ENCODE measurements at regions not wholly inside any gene's neighbourhood (a gene's known extent, or its start where the extent isn't known, plus 50 kb on each side); places are given as distances from the start of the nearest gene placed in this dataset.
A peak's percentile ranks its signal among the peaks of the same experiment; 100 is the strongest.
"Not testable (repeated sequence)": the region's sequence is repeated elsewhere in the genome, so short reads cannot be mapped to it uniquely, and the experiment has no call there.

DNA sequence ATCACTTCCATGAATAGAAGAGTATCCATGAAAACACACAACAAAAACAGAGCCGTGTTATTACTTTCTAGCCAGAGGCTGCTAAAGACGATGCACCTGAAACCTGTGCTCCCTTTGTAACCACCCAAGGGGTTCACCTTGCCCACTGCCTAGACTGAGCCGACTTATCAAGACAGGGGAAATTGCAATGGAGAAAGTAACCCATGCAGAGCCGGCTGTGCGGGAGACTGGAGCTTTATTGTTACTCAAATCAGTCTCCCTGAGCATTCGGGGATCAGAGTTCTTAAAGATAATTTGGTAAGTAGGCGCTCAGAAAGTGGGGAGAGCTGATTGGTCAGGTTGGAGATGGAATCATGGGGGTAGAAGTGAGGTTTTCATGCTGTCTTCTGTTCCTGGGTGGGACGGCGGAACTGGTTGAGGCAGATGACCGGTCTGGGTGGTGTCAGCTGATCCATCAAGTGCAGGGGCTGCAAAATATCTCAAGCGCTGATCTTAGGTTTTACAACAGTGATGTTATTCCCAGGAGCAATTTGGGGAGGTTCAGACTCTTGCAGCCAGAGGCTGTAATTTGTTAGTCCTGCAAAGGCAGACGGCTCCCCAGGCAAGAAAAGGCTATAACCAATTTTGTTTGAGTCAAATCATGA lies 366.6 kb downstream of the PREX1 start:
- DNase-seq, result no peak

DNA sequence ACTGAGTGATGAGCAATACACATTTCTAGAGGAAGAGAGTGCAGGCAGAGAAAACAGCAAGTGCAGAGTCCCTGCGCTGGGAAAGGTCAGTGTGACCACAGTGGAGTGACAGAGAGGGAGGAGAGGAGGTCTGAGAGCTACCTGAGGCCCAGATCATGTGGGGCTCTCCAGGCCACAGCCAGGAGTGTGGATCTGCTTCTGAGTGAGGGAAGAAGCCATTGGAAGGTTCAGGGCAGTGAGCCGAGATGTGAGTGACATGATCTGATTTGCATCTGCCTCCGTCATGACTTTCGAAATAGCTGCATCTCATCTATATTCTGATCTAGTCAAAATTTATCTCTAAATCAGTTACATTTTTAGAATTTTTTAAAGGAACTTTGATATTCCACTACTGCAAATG lies 367.1 kb downstream of the PREX1 start:
- no peak for DNase-seq

GRCh38 chr20:48459722-48460395 lies 367.9 kb downstream of the PREX1 start:
- DNase-seq, result no peak

DNA sequence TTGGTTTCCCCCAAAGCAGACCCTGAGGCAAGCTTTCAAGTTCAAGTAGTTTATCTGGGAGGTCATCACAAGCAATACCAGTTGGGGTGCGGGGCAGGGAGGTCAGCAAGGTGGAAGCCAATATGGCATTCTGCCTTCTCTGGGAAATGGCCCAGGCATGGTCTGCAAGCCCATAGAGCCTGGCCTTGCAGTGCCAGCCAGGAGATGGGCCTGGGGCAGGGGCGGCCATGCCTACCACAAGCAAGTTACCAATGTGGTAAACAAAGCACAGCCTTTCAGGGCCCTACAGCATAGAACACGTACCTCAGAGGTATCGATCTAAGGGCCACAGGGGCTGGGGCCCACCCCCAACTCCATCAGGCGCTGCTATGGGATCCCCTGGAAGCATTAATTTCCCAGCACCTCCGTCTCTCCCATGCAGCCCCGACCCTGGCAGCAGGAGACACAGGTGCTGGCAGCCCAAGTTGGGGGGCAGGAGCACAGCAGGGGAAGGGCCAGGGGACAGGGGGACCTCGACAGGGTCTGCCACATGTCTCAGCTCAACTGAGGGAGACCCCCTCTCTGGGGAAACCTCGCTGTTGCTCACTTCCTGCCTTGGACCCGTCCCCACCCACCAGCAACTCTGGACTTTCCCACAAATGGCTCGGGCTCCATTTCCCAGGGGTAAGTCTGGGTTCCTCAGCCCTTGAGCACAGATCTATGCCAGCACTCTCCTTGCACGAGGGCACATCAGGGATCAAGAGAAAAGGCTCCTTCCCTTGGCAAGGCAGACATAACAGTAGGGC lies 369.0 kb downstream of the PREX1 start:
- DNase-seq, result no peak

DNA sequence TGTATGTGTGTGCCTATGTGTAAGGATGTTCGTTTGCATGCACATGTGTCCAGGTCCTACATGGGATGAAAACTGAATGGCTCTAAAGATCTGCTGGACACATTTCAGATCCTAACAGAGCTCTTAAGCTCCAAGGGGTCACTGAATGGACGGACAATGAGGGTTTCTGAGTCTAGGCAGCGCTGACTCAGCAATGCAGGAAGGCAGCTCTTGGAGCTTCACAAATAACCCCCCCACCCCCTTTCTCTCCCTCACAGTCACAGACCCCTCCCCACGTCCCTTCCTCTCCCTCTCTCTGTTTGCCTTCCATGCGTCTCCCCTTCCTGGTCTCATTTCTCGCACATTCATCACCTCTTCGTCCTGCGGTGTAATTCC lies 369.8 kb downstream of the PREX1 start:
- DNase-seq, result no peak

- peak in 1 of 2 experiments; percentile 12 for DNase-seq
Measured at GRCh38 chr20:48457193-48458002, 370.4 kb downstream of the PREX1 start.

DNA sequence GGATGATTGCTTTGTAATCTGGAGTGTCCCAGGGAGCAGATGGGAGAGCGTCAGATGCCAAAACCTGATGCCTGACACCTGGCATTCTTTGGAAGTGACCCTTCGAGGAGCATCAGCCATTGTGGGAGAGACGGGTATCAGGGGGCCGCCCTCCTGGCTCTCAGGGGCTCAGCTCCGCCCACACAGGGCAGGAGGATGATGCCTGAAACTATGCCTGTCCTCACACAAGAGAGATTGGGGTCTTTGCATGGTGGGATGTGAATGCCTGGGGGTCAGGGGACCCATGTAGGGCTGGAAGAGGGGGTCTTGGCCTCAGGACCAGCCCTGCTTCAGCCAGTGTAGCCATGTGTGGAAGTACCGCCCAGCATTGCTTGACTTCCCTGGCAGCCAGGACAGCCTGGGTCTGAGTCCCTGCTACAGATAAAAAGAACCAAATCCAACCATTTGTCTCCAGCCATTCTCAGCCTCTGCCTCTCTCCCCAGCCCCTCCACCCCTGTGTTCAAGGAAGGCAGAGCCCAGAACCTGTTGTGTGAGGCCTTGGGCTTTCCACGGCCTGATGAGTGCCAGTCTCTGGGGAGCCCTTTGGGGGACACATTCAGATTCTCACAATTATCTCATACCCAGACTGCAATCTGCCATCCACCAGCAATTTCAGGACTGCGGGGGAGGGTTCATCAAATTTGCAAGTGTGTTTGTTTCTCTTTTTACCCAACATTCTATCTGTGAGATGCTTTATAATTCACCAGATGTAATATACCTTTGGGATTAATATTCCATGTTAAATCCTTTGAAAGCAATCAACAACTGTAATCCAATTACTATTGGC lies 371.2 kb downstream of the PREX1 start:
- DNase-seq, result no peak

GRCh38 chr20:48455651-48456365 lies 372.0 kb downstream of the PREX1 start:
- DNase-seq, result no peak

- DNase-seq, result no peak
Measured at GRCh38 chr20:48454671-48455490, 372.9 kb downstream of the PREX1 start.

GRCh38 chr20:48453477-48454093 lies 374.2 kb downstream of the PREX1 start:
- DNase-seq, result no peak

DNA sequence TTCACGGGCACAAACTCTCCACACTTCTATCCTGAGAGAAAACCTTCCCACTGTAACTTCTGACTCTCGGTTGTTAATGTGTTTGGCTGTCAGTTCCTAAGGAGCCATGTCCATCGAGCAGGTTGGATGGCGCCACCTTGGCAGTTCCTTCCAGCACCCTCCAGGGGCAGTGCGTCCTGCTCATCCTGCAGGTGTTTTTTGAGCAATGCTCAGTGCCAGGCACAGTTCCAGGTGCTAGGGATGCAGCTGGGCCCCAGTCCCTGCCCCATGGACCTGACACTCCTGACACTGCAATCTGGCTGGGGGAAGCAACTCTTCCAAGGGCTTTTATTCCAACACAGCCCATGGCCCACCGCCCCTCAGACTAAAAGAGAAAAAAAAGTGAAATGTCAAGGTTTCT lies 376.4 kb downstream of the PREX1 start:
- no peak for DNase-seq

DNA sequence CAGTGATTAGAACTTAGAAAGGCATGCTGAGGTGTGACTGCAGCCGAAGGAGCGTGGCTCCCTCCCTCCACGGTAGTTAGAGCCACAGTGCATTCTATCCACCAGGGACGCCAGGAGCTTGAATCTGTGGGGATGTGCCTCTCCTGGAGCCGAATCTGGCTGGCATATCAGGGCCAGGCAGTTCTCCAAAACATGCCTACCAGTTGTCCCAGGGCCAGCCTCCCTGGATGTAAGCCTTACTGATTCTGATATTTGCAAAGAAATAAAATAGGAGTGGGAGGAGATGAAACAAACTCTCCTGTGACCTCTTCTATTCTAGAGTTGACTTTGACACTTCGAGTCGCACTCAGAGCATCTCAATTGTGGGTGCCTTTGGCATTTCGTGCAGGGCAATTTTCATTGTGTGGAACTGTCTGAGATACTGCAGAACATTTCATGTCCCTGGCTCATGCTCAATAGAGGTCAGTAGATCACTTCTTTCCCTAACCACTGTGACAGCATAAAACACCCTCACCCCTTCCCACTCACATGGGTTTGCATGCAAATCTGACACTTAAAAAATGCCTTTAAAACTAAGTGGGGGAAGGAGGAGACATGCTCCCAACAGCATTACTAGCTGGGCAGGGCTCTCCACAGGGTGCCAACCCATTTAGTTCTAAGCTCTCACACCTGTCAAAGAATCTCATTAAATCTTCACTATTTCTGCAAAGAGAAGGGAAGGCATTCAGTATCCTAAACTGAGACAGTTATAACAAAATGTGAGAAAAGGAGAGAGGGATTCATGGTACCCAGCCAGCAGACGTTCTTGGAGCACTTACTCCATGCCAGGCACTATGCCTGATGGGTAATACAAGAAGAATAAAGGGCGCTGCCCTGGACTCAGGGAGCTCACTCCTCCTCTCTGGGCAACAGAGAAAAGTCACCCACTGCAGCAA lies 378.9 kb downstream of the PREX1 start:
- no peak for DNase-seq

DNA sequence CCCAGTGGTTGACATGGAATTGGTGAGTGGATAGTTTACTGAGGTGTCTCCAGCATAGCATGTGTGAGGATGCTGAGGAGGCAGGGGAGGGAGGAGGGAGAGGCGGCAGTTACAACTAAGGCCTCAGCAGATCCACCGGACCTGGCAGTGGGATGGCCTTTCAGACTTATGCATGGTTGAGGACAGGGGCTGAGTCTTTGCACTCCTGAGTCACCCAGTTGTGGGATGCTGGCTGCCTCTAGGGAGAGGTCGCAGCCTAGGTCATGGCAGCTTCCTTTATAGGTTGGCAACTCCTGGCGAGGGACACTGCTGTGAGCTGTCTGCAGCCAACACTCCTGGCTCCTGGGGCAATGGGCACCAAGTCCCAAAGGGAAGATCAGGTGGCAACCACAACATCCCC lies 380.3 kb downstream of the PREX1 start:
- no peak for DNase-seq

DNA sequence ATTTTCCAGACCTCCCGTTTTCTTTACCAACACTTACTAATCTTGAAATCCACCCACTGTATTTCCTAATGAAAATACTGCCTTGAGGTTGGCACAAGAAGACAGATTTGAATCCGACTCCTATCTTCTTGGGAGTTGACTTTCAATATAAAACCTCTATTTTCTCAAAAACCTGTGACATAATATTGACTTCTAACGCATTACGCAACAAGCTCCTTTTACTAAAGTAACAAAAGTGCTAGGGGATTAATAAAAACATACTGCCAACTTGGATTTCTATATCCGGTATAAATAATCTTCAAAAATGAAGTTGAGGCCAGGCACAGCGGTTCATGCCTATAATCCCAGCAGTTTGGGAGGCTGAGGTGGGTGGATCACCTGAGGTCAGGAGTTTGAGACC lies 382.0 kb downstream of the PREX1 start:
- no peak for DNase-seq

GRCh38 chr20:48444249-48444648 lies 383.6 kb downstream of the PREX1 start:
- no peak for DNase-seq

DNA sequence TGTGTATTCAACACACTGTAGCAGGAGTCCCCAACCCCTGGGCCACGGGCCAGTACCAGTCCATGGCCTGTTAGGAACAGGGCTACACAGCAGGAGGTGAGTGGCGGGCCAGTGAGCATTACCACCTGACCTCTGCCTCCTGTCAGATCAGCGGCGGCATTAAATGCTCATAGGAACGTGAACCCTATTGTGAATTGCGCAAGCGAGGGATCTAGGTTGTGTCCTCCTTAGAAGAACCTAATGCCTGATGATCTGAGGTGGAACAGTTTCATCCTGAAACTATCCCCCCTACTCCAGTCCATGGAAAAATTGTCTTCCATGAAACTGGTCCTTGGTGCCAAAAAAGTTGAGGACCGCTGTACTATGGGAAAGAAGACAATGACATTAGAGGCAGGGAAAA lies 386.9 kb downstream of the PREX1 start:
- no peak for DNase-seq

DNA sequence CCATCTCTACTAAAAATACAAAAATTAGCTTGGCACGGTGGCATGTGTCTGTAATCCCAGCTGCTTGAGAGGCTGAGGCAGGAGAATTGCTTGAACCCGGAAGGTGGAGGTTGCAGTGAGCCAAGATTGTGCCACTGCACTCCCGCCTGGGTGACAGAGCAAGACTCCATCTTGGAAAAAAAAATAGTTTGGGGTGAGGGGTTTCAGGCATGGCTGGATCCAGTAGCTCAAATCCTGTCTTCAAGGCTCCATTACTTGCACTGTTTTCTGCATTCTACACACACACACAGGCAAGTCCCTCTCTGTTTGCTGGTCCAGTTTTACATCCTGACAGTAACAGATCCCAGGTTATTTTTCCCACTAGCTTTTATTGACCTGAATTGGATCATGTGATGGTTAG lies 387.5 kb downstream of the PREX1 start:
- DNase-seq, result not testable (repeated sequence)

- DNase-seq, result no peak
Measured at GRCh38 chr20:48437146-48437545, 390.7 kb downstream of the PREX1 start.

GRCh38 chr20:48436609-48437008 lies 391.2 kb downstream of the PREX1 start:
- not testable (repeated sequence) for DNase-seq

All from activated CD4-positive, alpha-beta T cell treated with anti-CD3 and anti-CD28 coated beads, Interleukin-2, amount 50 U/mL, for 4 hours (primary cell).